ENCODE measurements at regions not wholly inside any gene's neighbourhood (a gene's known extent, or its start where the extent isn't known, plus 50 kb on each side); places are given as distances from the start of the nearest gene placed in this dataset.
A peak's percentile ranks its signal among the peaks of the same experiment; 100 is the strongest.

DNA sequence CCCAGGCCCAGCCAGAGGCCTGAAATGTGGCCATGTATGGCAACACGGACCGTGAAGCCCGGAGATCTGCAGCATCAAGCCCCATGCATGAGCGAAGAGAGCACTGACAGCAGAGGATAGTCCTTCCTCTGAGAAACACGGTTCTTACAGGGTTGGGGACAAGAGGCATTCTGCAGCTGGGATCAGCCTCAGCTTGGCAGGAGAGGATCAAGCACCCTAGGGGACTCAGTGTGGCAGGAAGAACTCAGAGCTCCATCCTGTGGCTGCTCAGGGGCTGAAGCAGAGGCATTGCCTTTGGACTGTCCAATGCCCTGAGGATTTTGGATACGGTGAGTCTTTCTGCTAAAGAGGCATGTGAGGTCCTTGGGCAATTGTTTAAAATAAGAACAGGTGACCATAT is 368.7 kb downstream of the ZNF516 start:
- peak; percentile 38 for DNase-seq (ENCODE audit: low spot score)

- DNase-seq (ENCODE audit: low spot score) = no peak
Observed at GRCh38 chr18:76121011-76121410, 374.0 kb downstream of the ZNF516 start.

GRCh38 chr18:76115580-76115979 is 379.5 kb downstream of the ZNF516 start:
- no peak for DNase-seq (ENCODE audit: low spot score)

DNA sequence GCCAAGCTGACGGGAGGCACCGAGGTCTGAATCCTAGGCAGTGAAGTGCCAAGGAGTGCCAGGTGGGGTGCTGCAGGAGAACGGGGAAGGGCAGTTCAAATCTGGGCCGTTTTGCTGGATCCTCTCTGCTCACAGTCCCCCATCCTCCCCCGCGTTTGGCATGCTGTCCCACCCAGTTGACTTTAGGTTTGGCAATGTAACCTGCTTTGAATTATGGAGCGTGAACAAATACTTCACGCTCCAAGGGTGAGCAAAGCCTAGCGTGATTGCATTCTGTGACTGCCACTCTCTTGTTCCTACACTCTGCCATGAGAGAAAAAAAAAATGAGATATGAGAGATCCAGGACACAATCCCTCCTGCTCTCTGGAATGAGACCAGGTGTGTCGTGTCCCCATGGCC is 381.9 kb downstream of the ZNF516 start:
- DNase-seq (ENCODE audit: low spot score) = no peak

DNA sequence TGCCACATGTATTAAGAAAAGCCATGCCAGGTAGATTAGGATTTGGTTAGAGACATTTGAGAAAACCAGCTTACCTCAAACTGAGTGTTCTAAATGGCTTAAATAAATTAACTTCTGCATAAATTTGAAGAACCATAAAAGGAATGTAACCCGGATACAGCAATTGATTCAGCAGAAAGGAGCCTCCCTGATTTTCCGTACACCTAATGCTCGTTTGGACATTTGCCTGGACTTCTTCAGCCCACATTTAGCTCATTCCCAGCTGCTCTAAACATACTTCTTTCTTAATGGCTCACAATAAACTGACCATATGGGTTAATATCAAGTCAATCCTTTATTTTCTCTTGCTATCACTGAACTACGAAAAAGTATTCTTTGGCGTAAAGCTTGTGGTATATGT is 392.4 kb downstream of the ZNF516 start:
- DNase-seq (ENCODE audit: low spot score) = no peak

DNA sequence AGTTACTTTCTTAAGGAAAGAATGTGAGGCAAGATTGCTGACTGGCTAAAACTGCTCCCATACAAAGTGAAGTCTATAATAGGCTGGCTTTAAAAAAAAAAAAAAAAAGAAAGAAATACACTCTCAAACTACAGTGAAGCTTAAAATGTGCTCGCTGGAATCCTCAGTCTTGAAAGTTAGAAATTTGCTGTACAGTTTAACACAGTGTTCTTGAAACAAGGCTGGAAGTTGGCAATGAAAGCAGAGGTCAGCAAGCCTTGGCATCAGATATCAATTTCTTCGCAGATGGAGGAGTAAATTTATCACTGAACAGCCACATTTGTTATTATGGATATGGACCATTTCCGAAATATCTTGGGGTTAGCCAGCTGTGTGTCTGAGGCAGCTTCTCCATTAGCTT is 392.9 kb downstream of the ZNF516 start:
- no peak for DNase-seq (ENCODE audit: low spot score)

GRCh38 chr18:76099931-76100457 is 395.0 kb downstream of the ZNF516 start:
- no peak for DNase-seq (ENCODE audit: low spot score)

- no peak for DNase-seq (ENCODE audit: low spot score)
Observed at GRCh38 chr18:76098674-76099411, 396.2 kb downstream of the ZNF516 start.

- DNase-seq (ENCODE audit: low spot score) = no peak
Observed at GRCh38 chr18:76081536-76081935, 413.5 kb downstream of the ZNF516 start.

- DNase-seq (ENCODE audit: low spot score) = no peak
Observed at GRCh38 chr18:76080430-76080829, 414.6 kb downstream of the ZNF516 start.

DNA sequence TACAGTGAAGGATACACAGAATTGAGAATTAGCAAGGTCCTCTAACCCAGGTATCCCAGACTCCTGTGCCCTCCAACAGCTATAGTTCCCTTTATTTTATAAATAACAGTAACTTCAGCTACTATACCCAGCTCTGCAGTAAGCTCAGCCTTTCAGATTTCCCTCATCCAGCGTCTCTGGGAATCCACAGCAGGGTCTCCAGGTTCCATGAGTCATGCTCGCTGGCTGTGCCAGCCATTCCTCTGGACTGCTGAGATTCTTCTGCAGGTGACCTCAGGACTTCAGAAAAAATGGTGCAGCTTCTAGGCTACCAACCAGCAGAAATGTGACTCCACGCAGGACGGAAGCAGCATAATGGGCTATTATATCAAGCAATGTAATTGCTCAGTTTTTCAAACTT is 419.3 kb downstream of the ZNF516 start:
- no peak for DNase-seq (ENCODE audit: low spot score)

DNA sequence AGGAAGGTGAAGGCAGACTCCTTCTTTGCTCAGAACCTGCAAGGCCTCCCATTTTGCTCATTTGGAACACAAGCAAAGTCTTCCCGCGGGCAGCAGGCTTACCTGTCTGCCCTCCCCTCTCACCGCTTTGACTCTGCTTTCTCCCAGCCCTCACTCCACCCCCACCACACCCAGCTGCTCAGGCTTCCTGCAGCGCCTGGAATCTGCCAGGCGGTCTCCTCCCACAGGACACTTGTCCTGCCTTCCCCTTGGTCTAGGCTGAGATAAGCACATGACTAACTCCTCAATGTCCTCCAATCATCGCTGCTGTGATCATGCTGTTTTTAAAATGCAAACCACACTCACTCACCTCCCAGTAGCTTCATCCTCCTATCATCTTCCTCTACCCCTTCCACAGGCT is 430.0 kb downstream of the ZNF516 start:
- DNase-seq (ENCODE audit: low spot score) = no peak

DNA sequence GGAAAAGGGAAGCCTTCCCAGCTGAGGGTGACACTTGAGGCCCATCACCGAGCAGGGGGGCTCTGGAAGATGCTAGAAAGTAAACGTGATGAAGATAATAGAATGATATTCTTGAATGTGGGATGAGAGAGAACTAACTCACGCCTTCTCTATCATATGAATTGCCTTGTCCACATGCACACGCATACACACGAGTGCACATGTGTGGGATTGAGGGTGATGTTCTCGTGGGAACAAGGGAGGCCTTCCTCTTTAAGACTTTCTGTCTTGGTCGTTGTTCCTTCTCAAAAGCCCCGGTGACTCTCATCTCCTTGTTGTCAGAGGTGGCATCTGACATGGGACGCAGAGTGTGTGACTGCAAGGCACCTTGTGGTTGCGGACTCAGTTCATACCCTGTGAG is 436.9 kb downstream of the ZNF516 start:
- no peak for DNase-seq (ENCODE audit: low spot score)

GRCh38 chr18:76057386-76057785 is 437.7 kb downstream of the ZNF516 start:
- DNase-seq (ENCODE audit: low spot score) = no peak

GRCh38 chr18:76056471-76057110 is 438.5 kb downstream of the ZNF516 start:
- no peak for DNase-seq (ENCODE audit: low spot score)

- no peak for DNase-seq (ENCODE audit: low spot score)
Observed at GRCh38 chr18:76055578-76055977, 439.5 kb downstream of the ZNF516 start.

- DNase-seq (ENCODE audit: low spot score) = no peak
Observed at GRCh38 chr18:76055025-76055424, 440.0 kb downstream of the ZNF516 start.

DNA sequence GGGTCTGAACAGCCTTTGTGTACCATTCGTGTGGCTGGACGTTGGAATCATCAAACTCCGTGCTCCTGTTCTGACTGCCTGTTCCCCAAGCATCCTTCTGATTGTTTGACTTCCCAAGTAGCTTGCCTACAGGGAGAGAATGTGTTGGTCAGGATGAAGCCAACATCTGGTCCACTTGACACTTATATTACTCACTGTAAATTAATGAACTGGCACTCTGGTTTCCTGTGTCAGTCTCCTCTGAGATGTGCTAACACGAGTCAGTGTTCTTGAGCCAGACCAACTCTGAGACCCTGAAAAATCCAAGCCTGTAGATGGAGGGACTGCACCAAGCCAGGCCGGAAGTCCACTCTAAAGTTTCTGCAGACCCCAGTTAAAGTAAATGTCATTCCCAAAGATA is 440.9 kb downstream of the ZNF516 start:
- DNase-seq (ENCODE audit: low spot score) = no peak

DNA sequence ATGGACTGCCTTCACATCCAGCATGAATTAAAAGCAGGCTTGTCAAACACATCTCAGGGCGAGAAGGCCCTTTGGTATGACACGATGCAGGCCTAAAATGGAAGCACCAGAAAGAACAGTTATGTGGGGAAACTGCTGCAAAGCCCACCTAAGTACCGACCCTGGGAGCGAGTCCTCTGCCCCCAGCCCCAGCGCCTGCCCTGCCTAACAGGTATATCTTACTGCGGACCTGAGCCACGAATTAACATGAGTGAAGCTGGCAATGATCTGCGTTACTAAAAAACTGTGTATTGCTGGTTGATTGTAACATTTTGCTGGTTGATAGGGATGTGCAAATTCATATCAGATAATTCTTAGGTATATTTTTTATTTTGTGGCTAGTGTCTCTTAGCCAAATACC is 441.5 kb downstream of the ZNF516 start:
- DNase-seq (ENCODE audit: low spot score) = no peak

- no peak for DNase-seq (ENCODE audit: low spot score)
Observed at GRCh38 chr18:76052227-76052595, 442.8 kb downstream of the ZNF516 start.

GRCh38 chr18:76051396-76052226 is 443.4 kb downstream of the ZNF516 start:
- DNase-seq (ENCODE audit: low spot score) = no peak

DNA sequence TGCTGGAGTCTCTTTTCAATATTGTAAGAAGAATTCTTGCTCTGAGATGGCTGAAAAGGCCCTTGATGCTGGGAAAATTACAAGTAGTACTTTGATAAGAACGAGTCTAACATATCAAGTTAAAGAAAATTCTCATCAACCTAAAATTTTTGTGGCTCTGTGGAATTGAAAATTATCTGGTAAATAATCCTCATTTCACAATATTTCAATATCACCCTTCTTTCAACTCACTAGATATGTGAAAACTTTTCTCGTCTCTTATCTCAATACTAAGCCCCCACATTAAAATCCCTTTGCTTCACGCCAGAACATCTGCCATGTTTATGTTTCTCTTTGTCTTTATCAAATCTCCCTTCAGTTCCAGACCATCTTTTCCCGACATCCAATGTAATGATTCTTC is 448.8 kb downstream of the ZNF516 start:
- no peak for DNase-seq (ENCODE audit: low spot score)

- no peak for DNase-seq (ENCODE audit: low spot score)
Observed at GRCh38 chr18:76042511-76042910, 452.5 kb downstream of the ZNF516 start.
